ENCODE measurements at regions not wholly inside any gene's neighbourhood (a gene's known extent, or its start where the extent isn't known, plus 50 kb on each side); places are given as distances from the start of the nearest gene placed in this dataset.

- H3K27ac ChIP-seq: no peak overlapping the region
- no peak for DNase-seq
- intact Hi-C loops (cut with DNase I; ENCODE audit: low total_unique reads) (no loop called here), in situ Hi-C loops (cut with MboI; ENCODE audit: low pct_ligation_motif_present in 1 of 4, low pct_unique_long_range_greater_than_20kb in 1 of 4, low sequenced_read_pairs in 3 of 4) (no loop called here)
- no peaks in the 10 kb centered on the region for H3K36me3 ChIP-seq
- 50 to 59% methylated on average over 1 of the region's 1 CpG for WGBS, 2 donors (ENCODE audit: low coverage in 1 of 2)
- no peaks in the 10 kb centered on the region for H3K4me1 ChIP-seq
- H3K9me3 ChIP-seq: no peaks in the 10 kb centered on the region
- H3K27me3 ChIP-seq: no peaks in the 10 kb centered on the region
- no peak overlapping the region for H3K4me3 ChIP-seq
- TF ChIP-seq EP300 (IDR thresholded peaks at IDR 0.05; ENCODE audit: low read depth) (no peak), POLR2AphosphoS5 (IDR thresholded peaks at IDR 0.05) (no peak), CTCF (IDR thresholded peaks at IDR 0.05) (no peak), POLR2A (IDR thresholded peaks at IDR 0.05) (no peak)
Measured at GRCh38 chr11:108994887-108995286, 330.0 kb downstream of the DDX10 start.

GRCh38 chr11:108997826-108998225, 333.0 kb downstream of the DDX10 start:
- TF ChIP-seq CTCF (IDR thresholded peaks at IDR 0.05): no peak
- TF ChIP-seq EP300 (IDR thresholded peaks at IDR 0.05; ENCODE audit: low read depth): no peak
- TF ChIP-seq POLR2AphosphoS5 (IDR thresholded peaks at IDR 0.05): no peak
- no peak for TF ChIP-seq POLR2A (IDR thresholded peaks at IDR 0.05)
- in situ Hi-C loops (cut with MboI; ENCODE audit: low pct_ligation_motif_present in 1 of 4, low pct_unique_long_range_greater_than_20kb in 1 of 4, low sequenced_read_pairs in 3 of 4): no loop called here
- no peaks in the 10 kb centered on the region for H3K36me3 ChIP-seq
- no peaks in the 10 kb centered on the region for H3K9me3 ChIP-seq
- no peak overlapping the region for H3K27ac ChIP-seq
- no peaks in the 10 kb centered on the region for H3K4me1 ChIP-seq
- H3K27me3 ChIP-seq: no peaks in the 10 kb centered on the region
- intact Hi-C loops (cut with DNase I; ENCODE audit: low total_unique reads): no loop called here
- no peak for DNase-seq
- H3K4me3 ChIP-seq: no peak overlapping the region

GRCh38 chr11:109000531-109000930, 335.7 kb downstream of the DDX10 start:
- no peak for TF ChIP-seq POLR2A (IDR thresholded peaks at IDR 0.05)
- no peak for TF ChIP-seq POLR2AphosphoS5 (IDR thresholded peaks at IDR 0.05)
- TF ChIP-seq CTCF (IDR thresholded peaks at IDR 0.05): no peak
- no peak for TF ChIP-seq EP300 (IDR thresholded peaks at IDR 0.05; ENCODE audit: low read depth)
- in situ Hi-C loops (cut with MboI; ENCODE audit: low pct_ligation_motif_present in 1 of 4, low pct_unique_long_range_greater_than_20kb in 1 of 4, low sequenced_read_pairs in 3 of 4): no loop called here

GRCh38 chr11:109001585-109001984, 336.7 kb downstream of the DDX10 start:
- no peaks in the 10 kb centered on the region for H3K27me3 ChIP-seq
- DNase-seq: no peak
- TF ChIP-seq CTCF (IDR thresholded peaks at IDR 0.05) (no peak), POLR2A (IDR thresholded peaks at IDR 0.05) (no peak), POLR2AphosphoS5 (IDR thresholded peaks at IDR 0.05) (no peak), EP300 (IDR thresholded peaks at IDR 0.05; ENCODE audit: low read depth) (no peak)
- in situ Hi-C loops (cut with MboI; ENCODE audit: low pct_ligation_motif_present in 1 of 4, low pct_unique_long_range_greater_than_20kb in 1 of 4, low sequenced_read_pairs in 3 of 4) (no loop called here), intact Hi-C loops (cut with DNase I; ENCODE audit: low total_unique reads) (no loop called here)
- no peak overlapping the region for H3K27ac ChIP-seq
- no peak overlapping the region for H3K4me3 ChIP-seq
- no peaks in the 10 kb centered on the region for H3K36me3 ChIP-seq
- H3K9me3 ChIP-seq: no peaks in the 10 kb centered on the region
- H3K4me1 ChIP-seq: no peaks in the 10 kb centered on the region

More at GRCh38 chr11:109000531-109000930, 335.7 kb downstream of the DDX10 start:
- Histone ChIP-seq H3K27me3 (no peaks in the 10 kb centered on the region), H3K4me3 (no peak overlapping the region), H3K9me3 (no peaks in the 10 kb centered on the region), H3K27ac (no peak overlapping the region), H3K36me3 (no peaks in the 10 kb centered on the region), H3K4me1 (no peaks in the 10 kb centered on the region)
- intact Hi-C loops (cut with DNase I; ENCODE audit: low total_unique reads): no loop called here
- no peak for DNase-seq
- 76% methylated on average over 1 of the region's 1 CpG; no CpG with 5 or more reads in 1 of the 2 donors for WGBS, 2 donors (ENCODE audit: low coverage in 1 of 2)

Data from transverse colon (tissue), 4 donors.